GM12878 (cell line): ENCODE measurements at regions not wholly inside any gene's neighbourhood (a gene's known extent, or its start where the extent isn't known, plus 50 kb on each side); places are given as distances from the start of the nearest gene placed in this dataset.

ENCODE experiments used
- ATAC-seq: fragments of 200-7000 bp; cut with Tn5 transposase; 3 replicates; pipeline ENCODE4 v1.9.1; 2020; ENCODE audit warnings: mild to moderate bottlenecking, moderate library complexity
- BruUV-seq: library from RNA; stranded (reverse); fragments of 400-500 nt; replicated peaks from 2 replicates; lab custom pipeline; 2021; lab: Mats Ljungman, UMichigan
- CTCF ChIA-PET: fragments of 300-600 bp; sonication (Branson Sonifier 250); formaldehyde crosslinking; extraction: SDS; loops from one replicate; lab custom pipeline; 2021; ENCODE audit warnings: inconsistent platforms; lab: Yijun Ruan, JAX
- POLR2A ChIA-PET: fragments of 350-600 bp; formaldehyde crosslinking; extraction: SDS; loops from one replicate; lab custom pipeline; 2021; ENCODE audit warnings: inconsistent platforms; lab: Charles Lee
- RAD21 ChIA-PET: fragments of 300-600 bp; sonication (Branson Sonifier 250); formaldehyde crosslinking; loops from one replicate; lab custom pipeline; 2023; ENCODE audit warnings: antibody characterized with exemption; ENCODE audit not compliant: unreplicated experiment; lab: Charles Lee
- SMC1A ChIA-PET: fragments of 300-600 bp; sonication (Branson Sonifier 250); formaldehyde crosslinking; loops from one replicate; lab custom pipeline; 2023; ENCODE audit not compliant: unreplicated experiment, uncharacterized antibody; lab: Charles Lee
- DNase-seq: peaks from one replicate; pipeline ENCODE4 v3.0.0-alpha.2; 2011; ENCODE audit warnings: low read depth, low spot score
- FAIRE-seq: peaks from 3 replicates; lab custom pipeline; 2011; peaks lifted over from hg19 to GRCh38; lab: Jason Lieb, UNC
- H2AFZ ChIP-seq: 2 replicates; pipeline ENCODE4 v1.6.0; 2011; ENCODE audit warnings: low read depth, low read length, control low read depth; ENCODE audit not compliant: control insufficient read depth
- H3K27ac ChIP-seq: 2 replicates; pipeline ENCODE4 v1.5.1; 2011; ENCODE audit warnings: control low read depth; ENCODE audit not compliant: control insufficient read depth, insufficient read depth
- H3K27me3 ChIP-seq, 2 experiments: replicated peaks in 1 of 2; 2 replicates each; pipeline versions ENCODE4 v1.6.0 to v1.6.1; 2011; ENCODE audit warnings: low read length in 1 of 2; ENCODE audit not compliant: control insufficient read depth in 2 of 2, insufficient read depth in 2 of 2
- H3K36me3 ChIP-seq, 2 experiments: 2 replicates each; pipeline ENCODE4 v1.5.1; 2011; ENCODE audit warnings: low read length in 1 of 2; ENCODE audit not compliant: control insufficient read depth in 2 of 2, insufficient read depth in 2 of 2
- H3K4me1 ChIP-seq: 2 replicates; pipeline ENCODE4 v1.6.1; 2011; ENCODE audit warnings: mild to moderate bottlenecking, low read length, moderate library complexity, mixed read lengths; ENCODE audit not compliant: control insufficient read depth, insufficient read depth
- H3K4me2 ChIP-seq: 2 replicates; pipeline ENCODE4 v1.6.0; 2011; ENCODE audit warnings: control low read depth; ENCODE audit not compliant: control insufficient read depth, insufficient read depth
- H3K4me3 ChIP-seq: fragments of 200-600 bp; sonication (generic); 2 replicates; pipeline ENCODE4 v1.5.1; 2016
- H3K79me2 ChIP-seq: 2 replicates; pipeline ENCODE4 v1.6.0; 2011; ENCODE audit warnings: low read length; ENCODE audit not compliant: control insufficient read depth, insufficient read depth
- H3K9ac ChIP-seq: 2 replicates; pipeline ENCODE4 v1.8.0; 2011; ENCODE audit warnings: low read length, control low read depth, mixed read lengths; ENCODE audit not compliant: control insufficient read depth, insufficient read depth
- H3K9me3 ChIP-seq: replicated peaks from 3 replicates; pipeline ENCODE4 v1.5.1; 2011; ENCODE audit warnings: mild to moderate bottlenecking, low read length; ENCODE audit not compliant: control insufficient read depth, insufficient read depth
- H4K20me1 ChIP-seq: 2 replicates; pipeline ENCODE4 v1.6.0; 2011; ENCODE audit not compliant: control insufficient read depth, insufficient read depth
- CHD1 ChIP-seq: IDR thresholded peaks from 2 replicates; pipeline ENCODE4 v1.6.1; 2012; ENCODE audit warnings: low read depth, low read length, improper control_type of control experiment
- GATAD2B ChIP-seq: fragments of 450-650 bp; conservative IDR thresholded peaks from 2 replicates; pipeline ENCODE4 v1.6.1; 2017; ENCODE audit warnings: low read depth, mild to moderate bottlenecking, moderate library complexity
- HCFC1 ChIP-seq: fragments of 150-350 bp; IDR thresholded peaks from 2 replicates; pipeline ENCODE4 v1.6.1; 2014; ENCODE audit warnings: low read length
- HDAC6 ChIP-seq: fragments of 200-600 bp; sonication (generic); IDR thresholded peaks from one replicate; pipeline ENCODE4 v1.8.0; 2017; ENCODE audit warnings: antibody characterized with exemption; ENCODE audit not compliant: unreplicated experiment
- MTA3 ChIP-seq: IDR thresholded peaks from 2 replicates; pipeline ENCODE4 v1.6.1; 2012; ENCODE audit warnings: low read length, inconsistent platforms, borderline replicate concordance
- NFIC ChIP-seq: IDR thresholded peaks from 2 replicates; pipeline ENCODE4 v1.6.1; 2012; ENCODE audit warnings: low read depth, mild to moderate bottlenecking, inconsistent platforms, low read length, moderate library complexity
- NFXL1 ChIP-seq: fragments of 450-650 bp; IDR thresholded peaks from 2 replicates; pipeline ENCODE4 v1.6.1; 2017; ENCODE audit warnings: antibody characterized with exemption, mild to moderate bottlenecking, borderline replicate concordance
- NFYA ChIP-seq: IDR thresholded peaks from 2 replicates; pipeline ENCODE4 v1.6.1; 2011; ENCODE audit warnings: low read depth, mild to moderate bottlenecking, low read length, improper control_type of control experiment, borderline replicate concordance
- NRF1 ChIP-seq: conservative IDR thresholded peaks from 2 replicates; pipeline ENCODE4 v1.6.1; 2011; ENCODE audit warnings: mild to moderate bottlenecking, low read depth, low read length, improper control_type of control experiment
- PAX5 ChIP-seq: IDR thresholded peaks from 2 replicates; pipeline ENCODE4 v1.6.1; 2011; ENCODE audit warnings: low read depth, low read length, borderline replicate concordance
- RB1 ChIP-seq: fragments of 450-650 bp; formaldehyde crosslinking; IDR thresholded peaks from 2 replicates; pipeline ENCODE4 v1.6.1; 2017; ENCODE audit warnings: mild to moderate bottlenecking, borderline replicate concordance
- RCOR1 ChIP-seq: conservative IDR thresholded peaks from 2 replicates; pipeline ENCODE4 v1.6.1; 2012; ENCODE audit warnings: low read depth, low read length, improper control_type of control experiment
- RELA ChIP-seq: fragments of 450-650 bp; IDR thresholded peaks from 2 replicates; pipeline ENCODE4 v1.8.0; 2014; ENCODE audit warnings: borderline replicate concordance; ENCODE audit not compliant: partially characterized antibody
- RUNX3 ChIP-seq: IDR thresholded peaks from 2 replicates; pipeline ENCODE4 v1.6.1; 2012; ENCODE audit warnings: low read length, inconsistent platforms
- ZNF384 ChIP-seq: IDR thresholded peaks from 2 replicates; pipeline ENCODE4 v1.6.1; 2012; ENCODE audit warnings: low read depth, mild to moderate bottlenecking, low read length, improper control_type of control experiment, borderline replicate concordance
- ZZZ3 ChIP-seq: IDR thresholded peaks from 2 replicates; pipeline ENCODE4 v1.6.1; 2011; ENCODE audit warnings: low read depth; ENCODE audit not compliant: control insufficient read depth, insufficient read length
- WGBS: methylation state at CpG from one replicate; pipeline ENCODE4 v1.1.6; 2016; ENCODE audit warnings: low lambda C conversion rate; ENCODE audit not compliant: insufficient replicate concordance, insufficient coverage; ENCODE audit errors: missing lambda C conversion rate; 5-methylcytosine and 5-hydroxymethylcytosine counted together
- in situ Hi-C: fragments of 300-500 bp; cut with MboI; formaldehyde crosslinking; loops from 9 replicates; pipeline ENCODE4 v1.14.3; 2018; ENCODE audit warnings: mixed read lengths
- intact Hi-C: fragments of 100-400 bp; cut with micrococcal nuclease; formaldehyde crosslinking; loops from one replicate; pipeline ENCODE4 v1.14.2; 2022; ENCODE audit not compliant: unreplicated experiment
- TF ChIP-seq, protein P1 (sequence below): IDR thresholded peaks from 2 replicates; pipeline ENCODE4 v1.6.1; 2012; ENCODE audit warnings: low read depth, low read length, improper control_type of control experiment

DNA sequence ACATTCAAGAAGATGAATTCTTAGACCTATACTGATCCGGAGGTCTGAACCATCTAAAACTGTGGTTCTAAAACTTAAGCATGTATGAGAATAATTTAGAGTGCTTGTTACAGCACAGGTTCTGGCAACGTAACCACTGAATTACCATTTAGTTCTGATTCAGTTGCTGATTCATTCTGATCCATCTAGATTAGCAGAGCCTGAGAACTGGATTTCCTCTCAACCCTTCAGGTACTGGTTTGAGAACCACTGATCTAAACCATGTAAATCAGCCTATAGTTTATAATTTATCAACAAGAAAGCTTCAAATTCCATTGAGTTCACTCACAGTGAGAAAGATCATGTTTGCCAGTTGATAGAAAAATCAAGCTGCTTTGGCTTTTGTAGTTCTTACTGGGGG is 1001.1 kb upstream of the EPHA6 start:
- no peak for TF ChIP-seq RUNX3
- TF ChIP-seq HCFC1 = no peak
- TF ChIP-seq NFIC = no peak
- no peak for TF ChIP-seq NRF1
- TF ChIP-seq NFXL1 = no peak
- no peak for TF ChIP-seq PAX5
- TF ChIP-seq CHD1 = no peak
- TF ChIP-seq, protein P1, sequence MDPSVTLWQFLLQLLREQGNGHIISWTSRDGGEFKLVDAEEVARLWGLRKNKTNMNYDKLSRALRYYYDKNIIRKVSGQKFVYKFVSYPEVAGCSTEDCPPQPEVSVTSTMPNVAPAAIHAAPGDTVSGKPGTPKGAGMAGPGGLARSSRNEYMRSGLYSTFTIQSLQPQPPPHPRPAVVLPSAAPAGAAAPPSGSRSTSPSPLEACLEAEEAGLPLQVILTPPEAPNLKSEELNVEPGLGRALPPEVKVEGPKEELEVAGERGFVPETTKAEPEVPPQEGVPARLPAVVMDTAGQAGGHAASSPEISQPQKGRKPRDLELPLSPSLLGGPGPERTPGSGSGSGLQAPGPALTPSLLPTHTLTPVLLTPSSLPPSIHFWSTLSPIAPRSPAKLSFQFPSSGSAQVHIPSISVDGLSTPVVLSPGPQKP = no peak
- TF ChIP-seq RCOR1 = no peak
- no peak for TF ChIP-seq NFYA
- TF ChIP-seq GATAD2B = no peak
- TF ChIP-seq ZZZ3 = no peak
- TF ChIP-seq HDAC6 = no peak
- TF ChIP-seq RB1 = no peak
- TF ChIP-seq RELA = no peak
- no peak for TF ChIP-seq MTA3
- TF ChIP-seq ZNF384 = no peak
- BruUV-seq = no TSS peak
- no peak for ATAC-seq
- Histone ChIP-seq H3K27me3 (no peaks in the 10 kb centered on the region), H2AFZ (no peak overlapping the region), H3K9me3 (no peaks in the 10 kb centered on the region), H3K9ac (no peak overlapping the region), H3K36me3 (no peaks in the 10 kb centered on the region), H3K4me3 (no peak overlapping the region), H3K4me2 (no peak overlapping the region), H4K20me1 (no peaks in the 10 kb centered on the region), H3K27ac (no peak overlapping the region), H3K79me2 (no peaks in the 10 kb centered on the region), H3K4me1 (no peaks in the 10 kb centered on the region)
- CTCF ChIA-PET = no interaction called here
- intact Hi-C loops = no loop called here
- DNase-seq = no peak
- SMC1A ChIA-PET = no interaction called here
- FAIRE-seq = no peak
- 0% methylated on average over 2 of the region's 2 CpGs for WGBS
- in situ Hi-C loops = no loop called here
- POLR2A ChIA-PET = no interaction called here
- RAD21 ChIA-PET = no interaction called here
